Mesendoderm (in vitro differentiated cells): ENCODE measurements at regions not wholly inside any gene's neighbourhood (a gene's known extent, or its start where the extent isn't known, plus 50 kb on each side); places are given as distances from the start of the nearest gene placed in this dataset.

ENCODE experiments used
- DNase-seq: peaks from one replicate; pipeline ENCODE4 v3.0.0; 2013
- H2AK5ac ChIP-seq: 2 replicates; pipeline ENCODE4 v1.6.1; 2013; ENCODE audit warnings: low read length, inconsistent platforms
- H2BK120ac ChIP-seq: 2 replicates; pipeline ENCODE4 v1.6.1; 2013; ENCODE audit warnings: low read depth, mild to moderate bottlenecking, low read length, moderate library complexity, mixed read lengths
- H2BK15ac ChIP-seq: replicated peaks from 2 replicates; pipeline ENCODE4 v1.6.1; 2013; ENCODE audit warnings: low read depth, mild to moderate bottlenecking, moderate library complexity
- H2BK5ac ChIP-seq: 2 replicates; pipeline ENCODE4 v1.6.1; 2013; ENCODE audit warnings: low read length, inconsistent platforms
- H3K18ac ChIP-seq: 2 replicates; pipeline ENCODE4 v1.6.1; 2013; ENCODE audit warnings: mild to moderate bottlenecking, low read length, mixed read lengths
- H3K23ac ChIP-seq: one replicate; pipeline ENCODE4 v1.6.1; 2013; ENCODE audit warnings: low read length
- H3K27ac ChIP-seq: 2 replicates; pipeline ENCODE4 v1.5.1; 2013; ENCODE audit warnings: low read depth, mild to moderate bottlenecking, inconsistent platforms, low read length, moderate library complexity
- H3K27me3 ChIP-seq: 2 replicates; pipeline ENCODE4 v1.6.1; 2013; ENCODE audit warnings: low read length, control low read depth, mild to moderate bottlenecking, inconsistent platforms; ENCODE audit not compliant: insufficient read depth, poor library complexity
- H3K36me3 ChIP-seq: 2 replicates; pipeline ENCODE4 v1.6.1; 2013; ENCODE audit warnings: low read length, inconsistent platforms; ENCODE audit not compliant: control insufficient read depth, insufficient read depth
- H3K4ac ChIP-seq: one replicate; pipeline ENCODE4 v1.6.1; 2013; ENCODE audit warnings: low read depth, mild to moderate bottlenecking, low read length, moderate library complexity
- H3K4me1 ChIP-seq: 2 replicates; pipeline ENCODE4 v1.6.1; 2013; ENCODE audit warnings: low read depth, low read length, inconsistent platforms; ENCODE audit not compliant: control insufficient read depth
- H3K4me2 ChIP-seq: 2 replicates; pipeline ENCODE4 v1.6.1; 2013; ENCODE audit warnings: low read length
- H3K4me3 ChIP-seq: 2 replicates; pipeline ENCODE4 v1.5.1; 2013; ENCODE audit warnings: mild to moderate bottlenecking, low read length
- H3K56ac ChIP-seq: one replicate; pipeline ENCODE4 v1.6.1; 2013; ENCODE audit warnings: low read length
- H3K79me1 ChIP-seq: 2 replicates; pipeline ENCODE4 v1.6.1; 2013; ENCODE audit warnings: low read length, inconsistent platforms
- H3K79me2 ChIP-seq: 2 replicates; pipeline ENCODE4 v1.6.1; 2013; ENCODE audit warnings: mild to moderate bottlenecking, low read length; ENCODE audit not compliant: control insufficient read depth, insufficient read depth
- H3K9ac ChIP-seq: 2 replicates; pipeline ENCODE4 v1.6.1; 2013; ENCODE audit warnings: low read length, inconsistent platforms
- H4K5ac ChIP-seq: one replicate; pipeline ENCODE4 v1.6.1; 2013; ENCODE audit warnings: low read length
- H4K8ac ChIP-seq: one replicate; pipeline ENCODE4 v1.6.1; 2013; ENCODE audit warnings: low read depth, mild to moderate bottlenecking, control low read depth, low read length, moderate library complexity
- WGBS: extraction: QIAGEN DNeasy Blood & Tissue Kit; methylation state at CpG from one replicate; pipeline ENCODE4 v1.1.7; 2013; ENCODE audit warnings: low lambda C conversion rate, missing lambda C conversion rate; ENCODE audit not compliant: insufficient coverage; ENCODE audit errors: extremely low coverage; 5-methylcytosine and 5-hydroxymethylcytosine counted together

GRCh38 chr1:113242481-113242880 is 147.8 kb upstream of the MAGI3 start:
- no peaks in the 10 kb centered on the region for H3K4me1 ChIP-seq
- no peaks in the 10 kb centered on the region for H3K79me1 ChIP-seq
- H3K18ac ChIP-seq: no peak overlapping the region
- no peak overlapping the region for H3K23ac ChIP-seq
- H3K79me2 ChIP-seq: no peaks in the 10 kb centered on the region
- no peaks in the 10 kb centered on the region for H3K27me3 ChIP-seq
- no peak overlapping the region for H3K4ac ChIP-seq
- no peak overlapping the region for H3K9ac ChIP-seq
- no peak overlapping the region for H2BK15ac ChIP-seq
- no peak overlapping the region for H4K5ac ChIP-seq
- H3K4me2 ChIP-seq: no peak overlapping the region
- H3K56ac ChIP-seq: no peak overlapping the region
- no peak overlapping the region for H2AK5ac ChIP-seq
- DNase-seq: no peak
- H2BK120ac ChIP-seq: no peak overlapping the region
- no peak overlapping the region for H4K8ac ChIP-seq
- no CpG with 5 or more reads among the region's 5 CpGs for WGBS
- no peak overlapping the region for H3K4me3 ChIP-seq
- no peak overlapping the region for H3K27ac ChIP-seq
- H3K36me3 ChIP-seq: no peaks in the 10 kb centered on the region
- H2BK5ac ChIP-seq: no peak overlapping the region

DNA sequence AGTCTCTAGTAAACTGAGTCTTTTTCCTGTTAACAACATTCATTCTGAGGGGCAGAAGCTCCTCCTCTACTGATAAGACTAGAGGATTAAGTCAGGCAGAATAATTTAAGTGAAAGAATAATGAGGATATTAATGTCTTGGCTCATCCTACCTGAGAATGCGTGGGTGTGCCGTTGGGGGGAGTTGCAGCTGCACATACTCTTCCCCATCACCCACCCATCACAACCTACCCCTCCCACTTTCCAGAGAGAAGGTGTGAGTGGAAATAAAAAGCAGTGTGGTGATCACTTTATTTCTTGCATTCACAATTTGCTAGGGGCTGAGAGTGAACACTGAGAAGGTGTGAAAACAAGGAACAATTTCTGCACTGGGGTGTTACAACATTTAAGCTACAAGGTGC is 146.8 kb upstream of the MAGI3 start:
- Histone ChIP-seq H3K9ac (no peak overlapping the region), H4K5ac (no peak overlapping the region), H2AK5ac (no peak overlapping the region), H3K36me3 (no peaks in the 10 kb centered on the region), H3K79me2 (no peaks in the 10 kb centered on the region), H2BK120ac (no peak overlapping the region), H2BK15ac (no peak overlapping the region), H4K8ac (no peak overlapping the region), H3K4me1 (peaks cover 2% of the 10 kb centered on the region), H3K27me3 (no peaks in the 10 kb centered on the region), H3K79me1 (no peaks in the 10 kb centered on the region), H2BK5ac (no peak overlapping the region), H3K4me2 (no peak overlapping the region), H3K4me3 (no peak overlapping the region), H3K4ac (no peak overlapping the region), H3K56ac (no peak overlapping the region), H3K18ac (no peak overlapping the region), H3K27ac (no peak overlapping the region), H3K23ac (no peak overlapping the region)
- DNase-seq: no peak
- WGBS: no CpG with 5 or more reads among the region's 2 CpGs

- no peak overlapping the region for H2AK5ac ChIP-seq
Observed at GRCh38 chr1:113244112-113244820, 146.0 kb upstream of the MAGI3 start.

GRCh38 chr1:113245252-113245651 is 145.1 kb upstream of the MAGI3 start:
- peaks cover 2% of the 10 kb centered on the region for H3K4me1 ChIP-seq
- no peak overlapping the region for H3K23ac ChIP-seq
- H3K79me1 ChIP-seq: no peaks in the 10 kb centered on the region
- H2BK5ac ChIP-seq: no peak overlapping the region
- no peak overlapping the region for H4K5ac ChIP-seq
- H3K4ac ChIP-seq: no peak overlapping the region
- H4K8ac ChIP-seq: no peak overlapping the region
- no peak overlapping the region for H3K27ac ChIP-seq
- no peak overlapping the region for H2AK5ac ChIP-seq
- H3K18ac ChIP-seq: no peak overlapping the region
- no peaks in the 10 kb centered on the region for H3K79me2 ChIP-seq
- no peak overlapping the region for H3K56ac ChIP-seq
- no peak for DNase-seq
- H3K4me3 ChIP-seq: no peak overlapping the region
- H3K27me3 ChIP-seq: no peaks in the 10 kb centered on the region
- H3K4me2 ChIP-seq: no peak overlapping the region
- H3K9ac ChIP-seq: no peak overlapping the region
- no CpG with 5 or more reads among the region's 3 CpGs for WGBS
- H2BK15ac ChIP-seq: no peak overlapping the region
- no peak overlapping the region for H2BK120ac ChIP-seq
- H3K36me3 ChIP-seq: no peaks in the 10 kb centered on the region

More at GRCh38 chr1:113244112-113244820, 146.0 kb upstream of the MAGI3 start:
- no peaks in the 10 kb centered on the region for H3K27me3 ChIP-seq
- H4K8ac ChIP-seq: no peak overlapping the region
- no peak for DNase-seq
- no peaks in the 10 kb centered on the region for H3K79me1 ChIP-seq
- H3K4me3 ChIP-seq: no peak overlapping the region
- H2BK15ac ChIP-seq: no peak overlapping the region
- no peak overlapping the region for H3K18ac ChIP-seq
- no peak overlapping the region for H3K9ac ChIP-seq
- no peak overlapping the region for H4K5ac ChIP-seq
- no peak overlapping the region for H3K27ac ChIP-seq
- H3K4me2 ChIP-seq: no peak overlapping the region
- H3K4me1 ChIP-seq: peaks cover 2% of the 10 kb centered on the region
- H3K36me3 ChIP-seq: no peaks in the 10 kb centered on the region
- no CpG with 5 or more reads among the region's 4 CpGs for WGBS
- no peak overlapping the region for H2BK5ac ChIP-seq
- H3K4ac ChIP-seq: no peak overlapping the region
- no peaks in the 10 kb centered on the region for H3K79me2 ChIP-seq
- no peak overlapping the region for H3K56ac ChIP-seq
- H2BK120ac ChIP-seq: no peak overlapping the region
- H3K23ac ChIP-seq: no peak overlapping the region

DNA sequence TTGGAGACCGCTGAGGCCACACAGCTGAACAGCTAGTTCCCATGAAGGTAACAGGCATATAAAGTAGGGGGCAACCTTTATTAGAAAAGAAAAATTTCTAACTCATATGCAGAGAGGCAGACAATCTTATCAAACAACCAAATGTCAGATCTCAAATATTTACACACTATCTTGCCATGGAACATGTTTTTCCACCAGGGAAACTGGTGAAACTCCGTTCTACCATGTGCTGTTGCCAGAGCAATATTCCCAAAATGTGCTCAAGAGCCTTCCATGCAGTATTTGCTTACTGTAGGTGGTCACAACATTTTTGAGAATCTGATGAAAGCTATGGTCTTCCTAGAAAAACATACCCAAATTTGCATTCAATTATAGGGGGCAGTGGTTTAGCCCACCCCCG is 143.4 kb upstream of the MAGI3 start:
- Histone ChIP-seq H3K4me2 (no peak overlapping the region), H4K5ac (no peak overlapping the region), H3K4me1 (peaks cover 2% of the 10 kb centered on the region), H3K4me3 (no peak overlapping the region), H4K8ac (no peak overlapping the region), H3K4ac (no peak overlapping the region), H2BK120ac (no peak overlapping the region), H3K27ac (no peak overlapping the region), H2BK5ac (no peak overlapping the region), H3K56ac (no peak overlapping the region), H2BK15ac (no peak overlapping the region), H3K79me1 (no peaks in the 10 kb centered on the region), H3K18ac (no peak overlapping the region), H3K36me3 (no peaks in the 10 kb centered on the region), H3K9ac (no peak overlapping the region), H3K79me2 (no peaks in the 10 kb centered on the region), H3K23ac (no peak overlapping the region), H2AK5ac (no peak overlapping the region), H3K27me3 (no peaks in the 10 kb centered on the region)
- no CpG with 5 or more reads among the region's 3 CpGs for WGBS
- no peak for DNase-seq

GRCh38 chr1:113247355-113247754 is 143.0 kb upstream of the MAGI3 start:
- H3K79me2 ChIP-seq: no peaks in the 10 kb centered on the region
- H2BK5ac ChIP-seq: no peak overlapping the region
- H3K4me3 ChIP-seq: no peak overlapping the region
- H3K9ac ChIP-seq: no peak overlapping the region
- H3K4me1 ChIP-seq: peaks cover 3% of the 10 kb centered on the region
- H3K18ac ChIP-seq: no peak overlapping the region
- H2AK5ac ChIP-seq: no peak overlapping the region
- no peak overlapping the region for H2BK15ac ChIP-seq
- H4K8ac ChIP-seq: no peak overlapping the region
- no peak overlapping the region for H4K5ac ChIP-seq
- DNase-seq: no peak
- H3K36me3 ChIP-seq: no peaks in the 10 kb centered on the region
- no peaks in the 10 kb centered on the region for H3K27me3 ChIP-seq
- H3K4ac ChIP-seq: no peak overlapping the region
- H3K56ac ChIP-seq: no peak overlapping the region
- no peak overlapping the region for H3K27ac ChIP-seq
- H3K23ac ChIP-seq: no peak overlapping the region
- H3K4me2 ChIP-seq: no peak overlapping the region
- WGBS: no CpG with 5 or more reads among the region's 2 CpGs
- no peaks in the 10 kb centered on the region for H3K79me1 ChIP-seq
- no peak overlapping the region for H2BK120ac ChIP-seq
